GM19351 (cell line): ENCODE measurements at regions not wholly inside any gene's neighbourhood (a gene's known extent, or its start where the extent isn't known, plus 50 kb on each side); places are given as distances from the start of the nearest gene placed in this dataset.

Source experiments
- ATAC-seq: cut with Tn5 transposase; IDR thresholded peaks from one replicate; pipeline ENCODE4 v1.9.1; 2021; ENCODE audit warnings: mild to moderate bottlenecking, moderate library complexity; ENCODE audit not compliant: unreplicated experiment

DNA sequence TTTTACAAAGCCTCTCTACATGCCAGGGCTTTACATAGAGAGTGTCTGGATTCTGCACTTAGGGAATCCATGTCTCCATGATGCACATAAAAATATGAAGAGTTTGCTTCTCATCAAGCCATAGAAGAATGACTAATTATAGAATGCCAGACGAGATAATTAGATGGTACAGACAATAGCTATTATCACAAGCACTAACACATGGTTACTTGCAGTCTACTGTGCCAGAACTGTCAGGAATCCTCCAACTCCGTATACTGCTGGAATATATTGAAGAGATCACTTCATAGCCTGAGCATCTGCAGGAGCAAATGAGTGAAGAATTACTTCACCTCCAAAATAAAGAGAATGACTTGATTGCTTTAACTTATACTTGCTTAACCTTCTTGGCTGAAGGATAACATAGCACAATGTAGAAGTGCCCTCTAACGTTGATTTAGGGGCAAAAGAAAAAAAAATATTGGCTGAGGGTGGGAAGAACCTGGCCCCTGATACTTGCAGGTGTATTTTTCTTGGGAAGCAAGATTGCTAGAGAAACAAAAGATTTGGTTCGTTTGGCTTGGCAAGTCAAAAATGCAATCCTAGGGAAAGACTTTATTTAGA, 272.8 kb upstream of the FAR2 start:
- ATAC-seq: no peak

DNA sequence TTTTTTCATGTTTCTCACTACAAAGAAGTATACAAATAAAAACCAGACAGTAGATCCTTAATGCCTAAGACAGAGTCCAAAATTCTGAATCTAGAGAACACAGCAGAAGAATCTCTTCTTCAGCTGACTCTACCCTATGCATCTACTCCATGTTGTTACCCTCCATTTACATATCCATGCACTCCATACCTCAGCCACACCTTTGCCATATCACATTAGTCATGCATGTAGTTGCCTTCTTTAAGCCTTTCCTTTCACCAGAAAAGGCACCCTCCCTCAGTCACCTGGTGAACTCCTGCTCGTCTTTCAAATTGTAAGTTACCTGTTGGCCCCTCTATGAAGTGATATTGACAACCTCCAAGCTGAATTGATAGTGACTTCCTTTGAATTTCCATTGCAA, 271.2 kb upstream of the FAR2 start:
- ATAC-seq: no peak

DNA sequence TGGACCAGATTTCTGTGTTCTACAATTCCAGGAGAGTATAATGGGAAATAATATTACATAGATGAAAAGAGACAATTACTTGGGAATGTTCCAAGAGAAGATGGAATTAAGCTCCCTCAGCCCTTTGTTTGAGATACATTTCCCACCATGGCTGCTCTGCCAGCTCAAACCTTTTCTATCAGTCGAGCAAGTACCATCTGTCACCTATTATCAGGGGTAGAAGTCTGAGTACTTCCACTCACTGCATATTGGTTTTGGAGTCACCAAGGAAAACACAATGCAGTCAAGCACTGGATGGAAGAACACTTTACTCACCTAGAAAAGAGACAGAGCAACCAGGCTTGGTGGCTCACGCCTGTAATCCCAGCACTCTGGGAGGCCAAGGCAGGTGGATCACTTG, 270.4 kb upstream of the FAR2 start:
- no peak for ATAC-seq

DNA sequence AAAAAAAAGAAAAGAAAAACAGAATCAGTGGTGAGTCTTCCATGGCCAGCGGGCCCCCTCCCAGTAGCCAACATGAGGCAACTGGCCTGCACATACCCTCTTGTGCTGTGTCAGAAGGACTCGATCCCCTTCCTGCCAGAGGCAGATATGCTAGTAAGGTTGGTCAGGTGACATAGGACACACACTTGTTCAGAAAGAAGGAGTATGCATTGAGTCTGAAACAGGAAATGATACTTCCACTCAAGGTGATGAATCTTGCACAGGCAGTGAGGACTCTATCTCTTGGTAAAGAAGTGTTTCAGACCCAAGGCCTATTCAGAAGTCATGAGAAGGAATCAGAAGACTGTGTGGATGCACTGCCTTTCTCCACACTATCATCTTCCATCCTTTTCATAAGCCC, 269.7 kb upstream of the FAR2 start:
- ATAC-seq: peak; percentile 89

DNA sequence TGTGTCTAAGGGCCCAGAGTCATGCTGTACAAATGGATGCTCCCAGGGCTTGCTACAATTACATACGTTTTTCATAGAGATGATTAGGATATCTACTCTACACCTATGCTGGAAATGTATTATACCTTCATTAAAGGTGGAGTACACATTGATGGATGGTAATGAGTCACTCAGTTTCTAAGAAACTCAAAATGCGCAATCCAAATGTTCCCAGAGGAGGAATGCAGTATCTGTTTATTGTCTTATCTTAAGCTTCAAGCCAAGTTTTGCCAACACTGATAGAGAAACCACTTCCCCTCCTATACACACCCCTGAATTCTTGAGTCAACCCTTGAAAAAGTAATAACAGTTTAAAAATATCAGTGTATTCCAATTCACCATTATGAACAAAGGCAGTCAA, 266.6 kb upstream of the FAR2 start:
- no peak for ATAC-seq

DNA sequence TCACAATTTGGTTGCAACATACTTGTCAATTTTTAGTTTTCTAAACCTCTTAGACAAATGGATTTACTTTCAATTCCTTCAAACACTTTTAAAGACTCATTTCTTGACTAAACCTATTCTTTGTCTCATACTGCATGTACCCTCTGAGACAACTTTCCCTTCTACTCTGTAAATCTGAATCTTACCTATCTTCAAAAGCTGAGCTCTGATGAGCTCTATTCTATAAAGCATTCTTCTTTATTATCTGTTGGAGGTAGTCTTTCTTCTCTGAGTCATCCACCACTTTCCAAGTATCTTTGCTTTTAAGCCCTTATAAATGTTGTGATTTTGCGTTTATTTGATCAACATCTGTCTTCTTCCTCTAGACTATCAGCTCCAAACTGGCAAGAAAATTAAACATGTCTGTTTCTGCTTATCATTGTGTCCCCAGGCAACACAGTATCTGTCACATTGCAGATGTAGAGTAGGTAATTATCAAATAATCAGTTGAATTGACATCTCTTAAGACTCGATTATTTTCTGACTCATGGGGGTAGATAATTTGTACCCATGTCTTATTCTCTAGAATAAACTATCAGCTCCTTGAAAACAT, 265.6 kb upstream of the FAR2 start:
- ATAC-seq: no peak

DNA sequence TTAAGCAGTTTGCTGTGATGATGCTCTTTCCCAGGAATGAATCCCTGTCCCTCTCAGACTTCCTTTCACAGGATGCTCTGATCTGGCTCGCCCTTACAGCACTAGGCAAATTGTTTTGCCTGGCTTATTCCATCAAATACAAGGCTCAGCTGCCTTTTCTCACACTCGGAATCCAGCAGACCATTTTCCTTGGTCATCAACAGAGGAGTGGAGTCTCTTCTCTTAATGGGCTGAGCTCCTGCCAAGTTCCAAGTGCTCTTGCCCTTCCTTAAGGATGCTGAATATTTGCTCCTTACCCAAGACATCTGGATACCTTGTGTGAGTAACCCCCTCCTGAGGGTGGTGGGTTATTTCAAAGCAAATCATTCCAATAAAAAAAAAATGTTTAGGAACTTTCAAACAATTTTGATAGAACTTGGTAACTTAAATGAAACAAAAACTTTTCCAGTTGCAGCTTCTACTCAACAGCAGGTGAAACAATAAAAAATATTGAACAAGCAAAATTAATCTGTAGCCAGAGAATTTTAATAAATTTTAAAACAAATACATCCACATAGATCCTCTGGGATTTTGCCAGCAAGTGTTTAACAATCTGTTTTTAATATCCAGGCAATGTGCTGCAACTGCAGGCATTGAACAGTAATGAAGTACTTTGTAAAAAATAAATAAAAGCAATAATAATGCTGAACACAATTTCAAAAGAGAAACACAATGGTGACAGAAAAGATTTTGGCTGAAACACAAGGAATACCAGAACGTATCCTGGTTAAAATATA, 264.0 kb upstream of the FAR2 start:
- ATAC-seq: no peak

DNA sequence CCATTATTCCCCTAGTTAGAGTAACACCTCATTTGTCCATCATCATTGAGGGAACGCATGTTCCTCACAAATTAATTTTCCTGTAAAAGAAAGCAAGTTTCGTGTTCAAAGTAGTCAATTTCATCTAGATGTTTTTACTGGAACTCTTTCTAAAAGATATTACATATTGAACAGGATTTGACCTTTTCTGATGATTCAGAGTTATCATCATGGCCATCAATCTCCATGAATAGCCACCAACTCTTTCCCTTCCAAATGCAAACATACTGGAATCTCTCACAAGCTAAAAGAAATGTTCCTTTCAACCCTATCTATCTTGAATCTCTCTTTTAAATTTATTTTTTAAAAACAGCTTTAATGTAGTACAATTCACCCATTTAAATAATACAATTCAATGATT, 263.1 kb upstream of the FAR2 start:
- ATAC-seq: no peak

DNA sequence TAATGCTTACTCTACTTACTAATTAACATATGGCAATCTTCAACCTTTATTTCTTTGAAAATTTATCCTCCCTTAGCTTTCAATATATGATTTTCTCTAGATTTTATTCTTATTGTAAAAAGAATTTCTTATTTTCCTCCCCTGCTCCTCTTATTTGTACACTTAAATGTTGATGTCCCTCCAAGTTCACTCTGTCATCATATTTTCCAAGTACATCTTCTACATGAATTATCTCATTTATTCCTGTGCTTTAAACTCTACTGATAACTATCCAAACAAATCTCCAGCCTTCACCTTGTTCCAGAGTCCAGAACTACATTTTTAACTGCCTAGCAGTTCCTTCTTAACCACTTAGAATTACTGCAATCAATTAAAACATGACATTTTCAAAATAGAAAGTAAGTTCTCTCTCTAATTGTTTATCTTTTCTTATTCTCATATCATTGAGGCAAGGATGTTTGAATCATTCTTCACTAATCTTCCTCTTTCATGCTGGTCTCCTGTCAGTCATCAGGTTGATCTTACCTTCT, 261.6 kb upstream of the FAR2 start:
- no peak for ATAC-seq

DNA sequence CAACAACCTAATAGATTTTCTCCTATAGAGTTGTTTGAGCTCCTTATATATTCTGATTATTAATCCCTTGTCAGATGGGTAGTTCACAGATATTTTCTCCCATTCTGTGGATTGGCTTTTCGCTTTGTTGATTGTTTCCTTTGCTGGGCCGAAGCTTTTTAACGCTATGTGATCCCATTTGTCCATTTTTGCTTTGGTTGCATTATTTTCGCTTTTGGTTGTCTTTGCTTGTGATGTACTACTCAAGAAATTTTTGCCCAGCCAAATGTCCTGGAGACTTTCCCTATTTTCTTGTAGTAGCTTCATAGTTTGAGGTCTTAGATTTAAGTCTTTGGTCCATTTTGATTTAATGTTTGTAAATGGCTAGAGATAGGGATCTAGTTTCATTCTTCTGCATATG, 258.4 kb upstream of the FAR2 start:
- ATAC-seq: no peak

DNA sequence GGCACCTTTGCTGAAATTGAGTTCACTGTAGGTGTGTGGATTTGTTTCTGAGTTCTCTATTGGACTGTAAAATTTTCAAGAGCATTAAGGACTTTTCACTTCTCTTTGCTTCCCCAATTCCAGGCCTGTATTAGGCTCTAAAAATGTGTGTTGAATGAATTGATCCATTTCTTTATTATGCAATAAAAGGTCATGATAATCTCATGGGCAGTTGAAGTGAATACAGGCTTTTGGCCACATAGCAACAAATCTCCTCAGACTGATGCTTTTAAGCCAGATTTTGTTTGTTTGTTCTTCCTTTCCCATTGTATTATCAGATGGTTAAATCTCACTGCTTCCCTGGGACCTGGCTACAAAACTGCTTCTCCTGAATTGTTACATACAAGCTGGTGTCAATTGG, 258.0 kb upstream of the FAR2 start:
- no peak for ATAC-seq

DNA sequence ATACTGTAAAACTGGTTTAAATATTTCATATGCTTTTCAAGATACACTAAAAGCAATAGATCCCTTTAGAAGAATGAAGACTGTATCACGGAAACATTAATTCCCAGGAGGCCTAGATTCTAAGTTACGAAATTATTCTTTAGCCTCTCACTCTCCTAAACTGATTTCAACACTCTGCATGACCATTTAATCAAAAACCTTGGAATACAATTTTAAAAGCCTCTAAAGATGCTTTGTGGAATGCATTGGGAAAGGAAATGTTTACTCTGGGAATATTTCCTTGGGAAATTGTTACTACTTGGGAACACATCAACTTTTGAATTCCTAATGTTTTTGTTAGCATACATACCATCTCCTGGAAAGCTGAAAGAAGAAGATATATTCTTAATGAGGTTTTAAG, 255.7 kb upstream of the FAR2 start:
- no peak for ATAC-seq

DNA sequence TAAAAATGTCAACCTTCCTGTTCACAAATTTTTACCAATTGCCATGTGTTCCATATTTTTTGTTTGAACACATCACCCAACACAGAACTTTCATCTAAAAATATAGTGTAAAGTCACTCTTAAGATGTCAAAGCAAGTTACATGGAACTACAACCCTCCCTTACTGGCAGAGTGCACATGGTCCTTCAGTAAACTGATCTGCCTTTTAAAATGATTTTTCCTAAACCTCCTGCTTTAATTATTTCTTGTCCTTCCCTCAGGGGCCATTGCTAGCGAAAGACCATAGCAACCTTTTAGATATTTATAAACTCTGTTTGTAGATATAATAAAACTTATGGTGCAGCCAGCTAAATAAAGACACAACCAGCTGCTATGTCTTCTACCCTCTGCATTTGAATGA, 255.2 kb upstream of the FAR2 start:
- no peak for ATAC-seq

DNA sequence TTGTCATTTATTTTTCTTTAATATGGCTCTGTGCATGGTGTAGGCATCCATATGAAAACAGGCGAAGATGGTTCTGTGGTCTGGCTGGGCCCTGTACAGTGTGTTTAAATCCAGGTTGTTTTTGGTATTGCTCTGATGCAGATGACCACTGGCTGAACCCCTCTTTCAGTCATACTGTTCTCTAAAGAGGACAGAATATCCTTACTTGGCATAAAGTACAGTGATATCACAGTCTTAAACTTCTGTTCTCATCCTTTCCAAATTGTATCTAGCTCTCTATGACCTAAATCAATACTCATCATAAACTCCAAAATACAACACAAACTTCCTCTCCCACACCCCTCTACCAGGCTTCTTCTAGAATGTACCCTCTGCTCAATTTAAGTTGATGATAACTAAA, 252.7 kb upstream of the FAR2 start:
- no peak for ATAC-seq

DNA sequence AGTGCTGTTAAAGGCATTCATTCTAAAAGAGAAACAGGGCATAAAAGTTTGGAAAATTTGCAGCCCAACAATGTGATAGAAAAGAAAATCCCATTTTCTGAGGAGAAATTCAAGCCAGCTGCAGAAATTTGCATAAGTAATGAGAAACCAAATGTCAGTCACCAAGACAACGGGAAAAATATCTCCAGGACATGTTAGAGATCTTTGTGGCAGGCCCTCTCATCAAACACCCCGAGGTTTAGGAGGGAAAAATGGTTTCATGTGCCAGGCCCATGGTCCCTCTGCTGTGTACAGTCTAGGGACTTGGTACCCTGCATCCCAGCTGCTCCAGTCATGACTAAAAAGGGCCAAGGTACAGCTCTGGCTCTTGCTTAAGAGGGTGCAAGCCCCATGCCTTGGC, 251.0 kb upstream of the FAR2 start:
- ATAC-seq: no peak

DNA sequence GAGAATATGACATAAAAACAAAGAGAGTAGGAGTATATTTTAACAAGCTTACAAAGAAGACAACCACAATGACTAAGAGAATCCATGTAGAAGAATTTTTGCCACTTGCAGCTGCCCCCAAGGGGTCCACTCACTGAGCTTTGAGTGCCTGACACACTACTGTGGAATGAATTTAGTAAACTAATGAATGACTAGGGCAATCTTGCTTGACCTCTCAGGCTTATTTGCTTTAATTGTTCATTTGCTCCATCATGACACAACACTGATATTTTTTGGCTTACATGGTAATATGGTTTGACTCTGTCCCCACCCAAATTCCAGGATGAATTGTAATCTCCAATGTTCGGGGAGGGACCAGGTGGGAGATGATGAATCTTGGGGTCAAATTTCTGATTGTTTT, 249.1 kb upstream of the FAR2 start:
- ATAC-seq: no peak

DNA sequence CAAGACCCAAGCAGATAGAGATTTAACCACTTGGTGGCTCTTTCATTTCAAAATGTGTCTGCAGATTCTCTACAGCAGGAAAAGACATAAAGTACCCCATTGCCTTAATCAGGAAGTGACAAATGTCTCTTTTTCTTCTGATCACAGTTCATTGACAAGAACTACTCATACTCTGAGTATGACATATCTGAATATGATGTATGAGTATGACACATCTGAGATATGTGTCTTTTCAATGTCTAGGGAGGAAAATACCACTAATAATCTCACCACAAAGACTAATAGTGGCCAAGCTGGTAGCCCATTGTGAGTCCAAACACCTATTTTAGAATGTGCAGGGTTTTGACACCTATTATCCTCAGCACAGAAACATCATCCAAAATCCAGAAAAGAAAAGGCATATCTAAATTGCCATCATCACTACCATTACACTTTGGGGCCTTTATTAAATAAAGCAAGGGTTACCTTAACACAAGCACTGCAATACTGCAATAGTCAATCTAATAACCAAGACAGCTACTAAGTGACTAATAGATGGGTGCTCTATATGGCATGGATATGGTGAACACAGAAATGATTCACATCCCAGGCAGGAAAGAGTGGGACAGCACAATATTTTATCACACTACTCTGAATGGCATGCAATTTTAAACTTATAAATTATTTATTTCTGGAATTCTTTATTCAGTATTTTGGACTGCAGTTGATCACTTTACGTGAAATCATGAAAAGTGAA, 243.7 kb upstream of the FAR2 start:
- ATAC-seq: no peak

DNA sequence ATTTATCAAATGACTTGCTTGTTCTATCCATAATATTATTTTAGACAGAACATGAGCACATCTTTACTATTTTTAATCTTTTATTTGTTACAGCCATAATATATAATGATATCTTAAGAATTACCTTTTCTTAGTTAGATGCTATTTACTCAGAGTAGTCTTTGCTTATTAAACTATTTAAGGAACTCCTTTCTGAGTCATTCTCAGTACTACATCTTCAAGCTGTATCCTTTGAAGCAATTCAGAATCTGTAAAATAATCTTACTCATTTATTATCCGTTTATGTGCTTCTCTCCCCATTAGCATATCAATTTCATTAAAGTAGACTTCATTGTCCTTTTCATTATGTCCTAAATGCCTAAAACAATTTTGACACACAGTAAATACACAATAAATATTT, 240.4 kb upstream of the FAR2 start:
- ATAC-seq: no peak

DNA sequence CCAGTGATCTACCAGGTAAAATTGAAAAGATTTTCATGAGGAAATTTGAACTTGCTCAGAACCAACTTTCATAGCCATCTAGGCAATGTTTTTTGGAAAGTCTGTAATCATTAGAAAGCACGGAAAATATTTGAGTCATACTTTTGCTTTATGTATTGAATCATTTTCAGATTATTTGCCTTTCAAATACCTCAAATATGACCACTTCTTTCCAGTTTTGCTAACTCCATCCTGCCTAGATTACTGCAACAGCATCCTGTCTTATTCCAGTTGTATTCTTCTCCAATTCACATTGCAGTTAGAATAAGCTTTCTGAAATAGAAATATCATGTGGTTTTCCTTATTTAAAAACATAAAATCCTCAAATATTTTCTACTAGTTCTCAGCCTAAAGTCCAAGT, 239.8 kb upstream of the FAR2 start:
- no peak for ATAC-seq

DNA sequence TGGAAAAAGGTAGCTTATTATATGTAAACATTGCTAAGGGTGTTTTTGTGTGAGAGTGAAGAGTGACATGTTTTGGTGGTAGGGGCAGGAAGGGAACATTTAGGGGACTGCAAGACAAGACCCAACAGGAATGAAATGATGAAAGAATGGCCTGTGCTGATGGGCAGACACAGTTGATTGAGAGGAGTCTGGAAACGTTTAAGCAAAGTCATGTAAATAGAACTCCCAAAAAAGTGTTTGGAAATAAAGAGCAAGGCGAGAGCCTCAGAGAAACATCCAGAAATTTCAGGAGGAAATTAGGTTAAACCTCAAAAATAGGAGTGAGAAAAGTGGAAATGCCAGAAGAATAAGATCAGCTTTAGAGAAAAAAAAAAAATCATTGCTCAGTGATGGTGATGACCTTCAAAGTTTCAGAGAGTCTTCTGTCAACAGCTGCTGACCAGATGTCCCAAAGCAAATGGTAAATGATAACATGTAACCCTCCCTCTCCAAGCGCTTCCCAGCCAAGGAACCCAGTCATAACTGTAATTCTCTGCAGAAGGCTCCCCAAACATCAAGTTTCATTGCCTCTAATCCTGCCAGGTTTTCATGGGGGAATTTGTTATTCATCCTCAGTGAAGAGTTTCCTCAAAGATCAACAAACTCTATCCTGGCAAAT, 223.2 kb upstream of the FAR2 start:
- no peak for ATAC-seq

DNA sequence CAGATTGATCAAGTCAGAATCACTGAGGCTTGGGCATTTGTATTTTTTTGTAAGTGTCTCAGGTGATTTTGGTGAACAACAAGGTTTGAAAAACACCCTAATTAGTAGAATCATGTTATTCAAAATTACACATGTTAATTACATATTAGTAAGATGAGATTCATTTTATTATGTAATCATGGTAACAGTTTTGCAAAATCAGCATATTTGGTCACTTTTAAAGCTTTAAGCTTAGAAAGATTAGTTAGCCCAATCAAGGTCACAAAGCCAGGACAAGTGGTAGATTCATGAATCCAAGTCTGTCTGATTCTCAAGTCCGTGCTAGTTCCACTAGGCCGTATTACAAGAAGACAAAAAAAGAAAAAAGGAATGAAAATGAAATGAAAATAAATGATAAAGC, 218.4 kb upstream of the FAR2 start:
- no peak for ATAC-seq
